ENCODE measurements at regions not wholly inside any gene's neighbourhood (a gene's known extent, or its start where the extent isn't known, plus 50 kb on each side); places are given as distances from the start of the nearest gene placed in this dataset.

GRCh38 chr3:83251490-83251889 is 1490.0 kb upstream of the GBE1 start:
- Histone ChIP-seq H3K4me1 (ENCODE audit: control insufficient read depth in 2 of 3, insufficient read depth in 2 of 3, low read depth in 1 of 3, low read length in 3 of 3) (no peaks in the 10 kb centered on the region), H3K9ac (ENCODE audit: low read length in 3 of 3) (no peak overlapping the region), H3K27me3 (ENCODE audit: control insufficient read depth, insufficient read depth, low read length) (no peaks in the 10 kb centered on the region), H3K27ac (ENCODE audit: low read depth in 2 of 2, low read length in 2 of 2) (no peak overlapping the region), H3K9me3 (ENCODE audit: control insufficient read depth in 2 of 3, insufficient read depth in 1 of 3, low read length in 3 of 3) (no peaks in the 10 kb centered on the region), H3K4me3 (ENCODE audit: low read length in 3 of 3) (no peak overlapping the region), H3K36me3 (ENCODE audit: control insufficient read depth in 2 of 3, insufficient read depth in 3 of 3, low read length in 3 of 3) (no peaks in the 10 kb centered on the region)
- no peak for FAIRE-seq
- DNase-seq: no peak
- intact Hi-C loops (cut with DNase I): no loop called here
- TF ChIP-seq CTCF (IDR thresholded peaks at IDR 0.05; ENCODE audit: borderline replicate concordance, extremely low read depth, insufficient read depth): no peak

GRCh38 chr3:83250613-83251012 is 1489.2 kb upstream of the GBE1 start:
- no peak overlapping the region for H3K4me3 ChIP-seq (ENCODE audit: low read length in 3 of 3)
- FAIRE-seq (no peak), DNase-seq (no peak)
- H3K36me3 ChIP-seq (ENCODE audit: control insufficient read depth in 2 of 3, insufficient read depth in 3 of 3, low read length in 3 of 3): no peaks in the 10 kb centered on the region
- no peak overlapping the region for H3K27ac ChIP-seq (ENCODE audit: low read depth in 2 of 2, low read length in 2 of 2)
- no peaks in the 10 kb centered on the region for H3K4me1 ChIP-seq (ENCODE audit: control insufficient read depth in 2 of 3, insufficient read depth in 2 of 3, low read depth in 1 of 3, low read length in 3 of 3)
- no peak for TF ChIP-seq CTCF (IDR thresholded peaks at IDR 0.05; ENCODE audit: borderline replicate concordance, extremely low read depth, insufficient read depth)
- no peak overlapping the region for H3K9ac ChIP-seq (ENCODE audit: low read length in 3 of 3)
- H3K27me3 ChIP-seq (ENCODE audit: control insufficient read depth, insufficient read depth, low read length): no peaks in the 10 kb centered on the region
- no peaks in the 10 kb centered on the region for H3K9me3 ChIP-seq (ENCODE audit: control insufficient read depth in 2 of 3, insufficient read depth in 1 of 3, low read length in 3 of 3)
- intact Hi-C loops (cut with DNase I): no loop called here

GRCh38 chr3:83248454-83248853 is 1487.0 kb upstream of the GBE1 start:
- intact Hi-C loops (cut with DNase I): no loop called here
- H3K27ac ChIP-seq (ENCODE audit: low read depth in 2 of 2, low read length in 2 of 2): no peak overlapping the region
- no peak for FAIRE-seq

More at GRCh38 chr3:83248454-83248853, 1487.0 kb upstream of the GBE1 start:
- Histone ChIP-seq H3K27me3 (ENCODE audit: control insufficient read depth, insufficient read depth, low read length) (no peaks in the 10 kb centered on the region), H3K9ac (ENCODE audit: low read length in 3 of 3) (no peak overlapping the region), H3K9me3 (ENCODE audit: control insufficient read depth in 2 of 3, insufficient read depth in 1 of 3, low read length in 3 of 3) (no peaks in the 10 kb centered on the region), H3K4me1 (ENCODE audit: control insufficient read depth in 2 of 3, insufficient read depth in 2 of 3, low read depth in 1 of 3, low read length in 3 of 3) (no peaks in the 10 kb centered on the region), H3K36me3 (ENCODE audit: control insufficient read depth in 2 of 3, insufficient read depth in 3 of 3, low read length in 3 of 3) (no peaks in the 10 kb centered on the region), H3K4me3 (ENCODE audit: low read length in 3 of 3) (no peak overlapping the region)
- TF ChIP-seq CTCF (IDR thresholded peaks at IDR 0.05; ENCODE audit: borderline replicate concordance, extremely low read depth, insufficient read depth): no peak
- DNase-seq: no peak
